Panc1 (cell line): ENCODE measurements at regions not wholly inside any gene's neighbourhood (a gene's known extent, or its start where the extent isn't known, plus 50 kb on each side); places are given as distances from the start of the nearest gene placed in this dataset.
"Not testable (repeated sequence)": the region's sequence is repeated elsewhere in the genome, so short reads cannot be mapped to it uniquely, and the experiment has no call there.

Source experiments
- ATAC-seq: fragments of 200-7000 bp; cut with Tn5 transposase; 2 replicates; pipeline ENCODE4 v1.9.1; 2020; ENCODE audit warnings: mild to moderate bottlenecking, moderate library complexity
- BruUV-seq: library from RNA; stranded (reverse); fragments of 400-500 nt; replicated peaks from 2 replicates; lab custom pipeline; 2021; lab: Mats Ljungman, UMichigan
- CTCF ChIA-PET: fragments of 300-600 bp; sonication (Branson Sonifier 250); formaldehyde crosslinking; loops from one replicate; lab custom pipeline; 2022; ENCODE audit warnings: antibody characterized with exemption; lab: Charles Lee
- POLR2A ChIA-PET: fragments of 300-600 bp; sonication (Branson Sonifier 250); formaldehyde crosslinking; loops from one replicate; lab custom pipeline; 2022; ENCODE audit warnings: antibody characterized with exemption; lab: Charles Lee
- DNase-seq: peaks from one replicate; pipeline ENCODE4 v3.0.0-alpha.2; 2010; ENCODE audit warnings: low read depth, low spot score
- H3K27ac ChIP-seq: 2 replicates; pipeline ENCODE4 v1.5.1; 2011; ENCODE audit warnings: mild to moderate bottlenecking, low read length, inconsistent platforms
- H3K27me3 ChIP-seq: fragments of 200-500 bp; sonication (Bioruptor generic); 2 replicates; pipeline ENCODE4 v1.6.0; 2014; ENCODE audit warnings: low read length, inconsistent platforms; ENCODE audit not compliant: control insufficient read depth, insufficient read depth
- H3K36me3 ChIP-seq: fragments of 200-500 bp; sonication (Bioruptor generic); 2 replicates; pipeline ENCODE4 v1.5.1; 2014; ENCODE audit warnings: inconsistent platforms, mild to moderate bottlenecking, low read length, moderate library complexity; ENCODE audit not compliant: control insufficient read depth, insufficient read depth
- H3K4me1 ChIP-seq: 2 replicates; pipeline ENCODE4 v1.5.1; 2011; ENCODE audit warnings: inconsistent platforms, mild to moderate bottlenecking, low read length, moderate library complexity; ENCODE audit not compliant: control insufficient read depth, insufficient read depth
- H3K4me3 ChIP-seq, 2 experiments: 2 replicates each; pipeline ENCODE4 v1.5.1; 2011 to 2012; ENCODE audit warnings: low read depth in 2 of 2, low read length in 2 of 2, mild to moderate bottlenecking in 2 of 2, inconsistent platforms in 1 of 2, moderate library complexity in 1 of 2
- H3K9me3 ChIP-seq: fragments of 200-500 bp; sonication (Bioruptor generic); 2 replicates; pipeline ENCODE4 v1.5.1; 2014; ENCODE audit warnings: low read depth, mild to moderate bottlenecking, inconsistent platforms, low read length, moderate library complexity; ENCODE audit not compliant: control insufficient read depth, insufficient read depth
- in situ Hi-C: cut with HindIII; loops from 2 replicates; pipeline ENCODE4 v1.10.0; 2016; ENCODE audit warnings: low sequenced_read_pairs, low pct_unique_long_range_greater_than_20kb
- intact Hi-C: fragments of 100-400 bp; cut with micrococcal nuclease; formaldehyde crosslinking; loops from one replicate; pipeline ENCODE4 v1.10.0; 2022; ENCODE audit not compliant: unreplicated experiment

GRCh38 chr14:19237656-19238055 is 196.5 kb downstream of the POTEG start:
- H3K36me3 ChIP-seq, H3K4me3 ChIP-seq, H3K27ac ChIP-seq, DNase-seq, H3K9me3 ChIP-seq, intact Hi-C loops, H3K4me1 ChIP-seq, CTCF ChIA-PET, H3K27me3 ChIP-seq, in situ Hi-C loops, BruUV-seq, POLR2A ChIA-PET, ATAC-seq: not testable (repeated sequence)

DNA sequence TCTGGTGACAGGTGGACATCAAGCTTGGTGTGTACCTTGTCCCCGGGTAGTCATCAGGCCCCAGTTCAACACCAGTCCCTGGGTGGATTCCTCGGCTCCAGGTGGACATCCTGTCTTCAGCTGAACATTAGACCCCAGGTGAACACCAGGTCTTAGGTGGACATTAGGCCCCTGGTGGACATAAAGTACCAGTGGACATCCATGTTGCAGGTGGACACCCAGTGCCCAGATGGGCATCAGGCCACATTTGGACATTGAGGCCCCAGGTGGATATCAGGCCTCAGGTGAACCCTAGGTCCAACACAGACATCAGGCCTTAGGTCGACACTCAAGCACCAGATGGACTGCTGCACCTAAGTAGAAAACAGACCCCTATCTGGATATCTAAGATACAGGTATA is 195.6 kb downstream of the POTEG start:
- H3K4me1 ChIP-seq, DNase-seq, H3K9me3 ChIP-seq, H3K36me3 ChIP-seq, H3K27me3 ChIP-seq, H3K4me3 ChIP-seq, CTCF ChIA-PET, in situ Hi-C loops, BruUV-seq, intact Hi-C loops, POLR2A ChIA-PET, ATAC-seq, H3K27ac ChIP-seq: not testable (repeated sequence)

- in situ Hi-C loops, intact Hi-C loops, H3K4me1 ChIP-seq, H3K36me3 ChIP-seq, H3K27ac ChIP-seq, H3K4me3 ChIP-seq, CTCF ChIA-PET, DNase-seq, BruUV-seq, POLR2A ChIA-PET, H3K27me3 ChIP-seq, H3K9me3 ChIP-seq, ATAC-seq: not testable (repeated sequence)
Measured at GRCh38 chr14:19239981-19240380, 194.2 kb downstream of the POTEG start.

GRCh38 chr14:19240387-19240786 is 193.8 kb downstream of the POTEG start:
- in situ Hi-C loops, BruUV-seq, H3K9me3 ChIP-seq, H3K36me3 ChIP-seq, POLR2A ChIA-PET, H3K4me1 ChIP-seq, CTCF ChIA-PET, intact Hi-C loops, H3K4me3 ChIP-seq, DNase-seq, H3K27me3 ChIP-seq, ATAC-seq, H3K27ac ChIP-seq: not testable (repeated sequence)

DNA sequence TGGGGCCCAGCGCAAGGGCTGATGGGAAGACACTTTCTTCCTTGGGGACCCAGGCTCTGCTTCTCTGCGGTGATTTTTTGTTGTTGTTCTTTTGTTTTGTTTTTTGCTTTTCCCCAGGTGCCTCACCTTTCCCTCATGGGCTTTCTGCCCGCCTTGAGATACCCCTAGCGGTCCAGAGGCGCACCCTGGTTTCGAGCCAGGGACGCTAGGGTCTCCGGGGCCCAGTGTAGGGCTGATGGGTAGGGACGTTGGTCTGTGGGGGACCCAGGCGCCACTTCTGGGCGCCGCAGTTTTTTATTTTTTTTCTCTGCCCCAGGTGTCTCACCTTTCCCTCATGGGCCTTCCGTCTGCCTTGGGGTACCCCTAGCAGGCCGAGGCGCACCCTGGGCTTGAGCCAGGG is 192.7 kb downstream of the POTEG start:
- H3K4me3 ChIP-seq, BruUV-seq, in situ Hi-C loops, intact Hi-C loops, H3K9me3 ChIP-seq, H3K27me3 ChIP-seq, H3K4me1 ChIP-seq, DNase-seq, H3K27ac ChIP-seq, CTCF ChIA-PET, H3K36me3 ChIP-seq, POLR2A ChIA-PET, ATAC-seq: not testable (repeated sequence)

DNA sequence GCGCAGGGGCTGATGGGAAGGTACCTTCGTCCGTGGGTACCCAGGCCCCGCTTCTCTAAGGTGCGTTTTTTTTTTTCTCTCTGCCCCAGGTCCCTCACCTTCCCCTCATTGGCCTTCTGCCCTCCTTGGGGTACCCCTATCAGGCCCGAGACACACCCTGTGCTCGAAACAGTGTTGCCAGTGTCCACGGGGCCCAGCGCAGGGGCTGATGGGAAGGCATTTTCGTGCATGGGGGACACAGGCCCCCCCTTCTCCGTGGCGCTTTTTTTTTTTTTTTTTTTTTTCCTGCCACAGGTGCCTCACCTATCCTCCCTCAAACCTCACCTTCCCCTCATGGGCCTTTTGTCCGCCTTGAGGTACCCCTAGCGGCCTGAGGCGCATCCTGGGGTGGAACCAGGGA is 191.6 kb downstream of the POTEG start:
- intact Hi-C loops, DNase-seq, H3K4me3 ChIP-seq, H3K27me3 ChIP-seq, in situ Hi-C loops, BruUV-seq, ATAC-seq, H3K27ac ChIP-seq, H3K4me1 ChIP-seq, POLR2A ChIA-PET, H3K36me3 ChIP-seq, H3K9me3 ChIP-seq, CTCF ChIA-PET: not testable (repeated sequence)

DNA sequence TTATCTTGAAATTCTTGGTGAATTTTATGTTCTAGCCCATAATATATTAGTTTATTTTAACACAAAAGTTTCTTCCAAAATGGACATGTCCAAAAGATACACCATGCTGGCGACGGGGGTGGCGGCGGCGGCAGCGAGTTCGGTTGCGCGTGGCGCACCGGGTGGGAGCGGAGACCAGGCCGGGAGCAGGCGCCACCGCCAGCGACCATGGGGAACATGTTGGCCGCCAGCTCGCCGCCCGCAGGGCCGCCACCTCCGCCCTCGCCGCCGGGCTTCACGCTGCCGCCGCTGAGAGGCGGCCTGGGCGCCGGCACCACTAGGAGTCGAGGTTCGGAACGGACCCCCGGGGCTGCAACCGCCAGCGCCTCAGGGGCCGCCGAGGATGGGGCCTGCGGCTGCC is 167.2 kb downstream of the POTEG start:
- H3K27me3 ChIP-seq, DNase-seq, H3K27ac ChIP-seq, CTCF ChIA-PET, H3K36me3 ChIP-seq, H3K4me3 ChIP-seq, in situ Hi-C loops, POLR2A ChIA-PET, BruUV-seq, ATAC-seq, H3K9me3 ChIP-seq, H3K4me1 ChIP-seq, intact Hi-C loops: not testable (repeated sequence)

- H3K27me3 ChIP-seq, BruUV-seq, CTCF ChIA-PET, H3K4me3 ChIP-seq, intact Hi-C loops, H3K9me3 ChIP-seq, POLR2A ChIA-PET, H3K27ac ChIP-seq, H3K4me1 ChIP-seq, H3K36me3 ChIP-seq, in situ Hi-C loops, ATAC-seq, DNase-seq: not testable (repeated sequence)
Measured at GRCh38 chr14:19267636-19268035, 166.5 kb downstream of the POTEG start.
